Neural crest cell (in vitro differentiated cells): ENCODE measurements at regions not wholly inside any gene's neighbourhood (a gene's known extent, or its start where the extent isn't known, plus 50 kb on each side); places are given as distances from the start of the nearest gene placed in this dataset.

Source experiments
- DNase-seq: peaks from one replicate; pipeline ENCODE4 v3.0.0; 2021; ENCODE audit warnings: low read depth, mixed read lengths, low spot score
- H3K27ac Mint-ChIP-seq: one replicate; pipeline ENCODE4 v1.8.0; 2021; ENCODE audit warnings: mild to moderate bottlenecking, mixed read lengths; ENCODE audit not compliant: unreplicated experiment
- H3K27me3 Mint-ChIP-seq: 2 replicates; pipeline ENCODE4 v1.8.0; 2021; ENCODE audit warnings: low read depth, mild to moderate bottlenecking, mixed read lengths
- H3K36me3 Mint-ChIP-seq: 2 replicates; pipeline ENCODE4 v1.8.0; 2021; ENCODE audit warnings: low read depth, mild to moderate bottlenecking, mixed read lengths
- H3K4me1 Mint-ChIP-seq: 2 replicates; pipeline ENCODE4 v1.8.0; 2021; ENCODE audit warnings: mixed read lengths
- H3K4me3 Mint-ChIP-seq: one replicate; pipeline ENCODE4 v1.8.0; 2021; ENCODE audit warnings: mild to moderate bottlenecking, mixed read lengths
- H3K9me3 Mint-ChIP-seq: 2 replicates; pipeline ENCODE4 v1.8.0; 2021; ENCODE audit warnings: mixed read lengths
- CTCF ChIP-seq: fragments of 200-600 bp; sonication (generic); conservative IDR thresholded peaks from 2 replicates; pipeline ENCODE4 v1.5.0; 2021; ENCODE audit warnings: antibody characterized with exemption, mild to moderate bottlenecking

- H3K9me3 Mint-ChIP-seq: no peaks in the 10 kb centered on the region
- H3K36me3 Mint-ChIP-seq: no peaks in the 10 kb centered on the region
- TF ChIP-seq CTCF: no peak
- no peaks in the 10 kb centered on the region for H3K27me3 Mint-ChIP-seq
- H3K27ac Mint-ChIP-seq: no peak overlapping the region
- H3K4me3 Mint-ChIP-seq: no peak overlapping the region
- DNase-seq: no peak
- no peaks in the 10 kb centered on the region for H3K4me1 Mint-ChIP-seq
Observed at GRCh38 chr1:104671684-104672353, 922.1 kb downstream of the AMY1C start.

GRCh38 chr1:104699433-104699832 lies 949.7 kb downstream of the AMY1C start:
- H3K36me3 Mint-ChIP-seq: no peaks in the 10 kb centered on the region
- H3K27me3 Mint-ChIP-seq: no peaks in the 10 kb centered on the region
- no peak overlapping the region for H3K27ac Mint-ChIP-seq

GRCh38 chr1:104702731-104703130 lies 953.0 kb downstream of the AMY1C start:
- H3K4me3 Mint-ChIP-seq: no peak overlapping the region
- TF ChIP-seq CTCF: no peak
- no peak for DNase-seq
- no peaks in the 10 kb centered on the region for H3K4me1 Mint-ChIP-seq
- H3K36me3 Mint-ChIP-seq: no peaks in the 10 kb centered on the region
- no peak overlapping the region for H3K27ac Mint-ChIP-seq
- no peaks in the 10 kb centered on the region for H3K27me3 Mint-ChIP-seq
- peaks cover 8% of the 10 kb centered on the region for H3K9me3 Mint-ChIP-seq

More at GRCh38 chr1:104699433-104699832, 949.7 kb downstream of the AMY1C start:
- no peak for DNase-seq
- Mint-ChIP-seq H3K9me3 (peaks cover 11% of the 10 kb centered on the region), H3K4me3 (no peak overlapping the region), H3K4me1 (no peaks in the 10 kb centered on the region)
- no peak for TF ChIP-seq CTCF

- Mint-ChIP-seq H3K27me3 (no peaks in the 10 kb centered on the region), H3K36me3 (no peaks in the 10 kb centered on the region), H3K9me3 (peaks cover 4% of the 10 kb centered on the region), H3K27ac (no peak overlapping the region), H3K4me1 (no peaks in the 10 kb centered on the region), H3K4me3 (no peak overlapping the region)
- no peak for TF ChIP-seq CTCF
- no peak for DNase-seq
Observed at GRCh38 chr1:104706631-104707147, 957.0 kb downstream of the AMY1C start.

GRCh38 chr1:104718752-104719151 lies 969.1 kb downstream of the AMY1C start:
- Mint-ChIP-seq H3K27ac (no peak overlapping the region), H3K4me1 (no peaks in the 10 kb centered on the region), H3K36me3 (no peaks in the 10 kb centered on the region), H3K27me3 (no peaks in the 10 kb centered on the region), H3K4me3 (no peak overlapping the region), H3K9me3 (no peaks in the 10 kb centered on the region)
- DNase-seq: no peak
- no peak for TF ChIP-seq CTCF
